ENCODE measurements at regions not wholly inside any gene's neighbourhood (a gene's known extent, or its start where the extent isn't known, plus 50 kb on each side); places are given as distances from the start of the nearest gene placed in this dataset.
"Not testable (repeated sequence)": the region's sequence is repeated elsewhere in the genome, so short reads cannot be mapped to it uniquely, and the experiment has no call there.

- not testable (repeated sequence) for DNase-seq
Observed at GRCh38 chr16:29217104-29217751, 189.3 kb downstream of the NPIPB11 start.

GRCh38 chr16:29213770-29214169 is 192.7 kb downstream of the NPIPB11 start:
- DNase-seq = not testable (repeated sequence)

- not testable (repeated sequence) for DNase-seq
Observed at GRCh38 chr16:29213251-29213650, 193.3 kb downstream of the NPIPB11 start.

GRCh38 chr16:29212084-29213027 is 194.2 kb downstream of the NPIPB11 start:
- not testable (repeated sequence) for DNase-seq

- not testable (repeated sequence) for DNase-seq
Observed at GRCh38 chr16:29211456-29211855, 195.1 kb downstream of the NPIPB11 start.

- not testable (repeated sequence) for DNase-seq
Observed at GRCh38 chr16:29210299-29211150, 196.0 kb downstream of the NPIPB11 start.

- not testable (repeated sequence) for DNase-seq
Observed at GRCh38 chr16:29206120-29206519, 200.4 kb downstream of the NPIPB11 start.

- DNase-seq = not testable (repeated sequence)
Observed at GRCh38 chr16:29205151-29205550, 201.4 kb downstream of the NPIPB11 start.

GRCh38 chr16:29204806-29205135 is 201.7 kb downstream of the NPIPB11 start:
- DNase-seq = no peak

- not testable (repeated sequence) for DNase-seq
Observed at GRCh38 chr16:29203933-29204805, 202.3 kb downstream of the NPIPB11 start.

GRCh38 chr16:29203046-29203932 is 203.2 kb downstream of the NPIPB11 start:
- DNase-seq = not testable (repeated sequence)

GRCh38 chr16:29202642-29203041 is 203.9 kb downstream of the NPIPB11 start:
- DNase-seq = not testable (repeated sequence)

- not testable (repeated sequence) for DNase-seq
Observed at GRCh38 chr16:29202025-29202632, 204.4 kb downstream of the NPIPB11 start.

- not testable (repeated sequence) for DNase-seq
Observed at GRCh38 chr16:29201296-29202024, 205.1 kb downstream of the NPIPB11 start.

GRCh38 chr16:29200681-29201080 is 205.8 kb downstream of the NPIPB11 start:
- not testable (repeated sequence) for DNase-seq

GRCh38 chr16:29200135-29200601 is 206.3 kb downstream of the NPIPB11 start:
- DNase-seq = not testable (repeated sequence)

GRCh38 chr16:29199626-29200025 is 206.9 kb downstream of the NPIPB11 start:
- DNase-seq = not testable (repeated sequence)

GRCh38 chr16:29198731-29199521 is 207.6 kb downstream of the NPIPB11 start:
- DNase-seq = no peak

GRCh38 chr16:29198231-29198630 is 208.3 kb downstream of the NPIPB11 start:
- DNase-seq = no peak

All from SW 1271 (cell line).